GM10248 (cell line): ENCODE measurements at regions not wholly inside any gene's neighbourhood (a gene's known extent, or its start where the extent isn't known, plus 50 kb on each side); places are given as distances from the start of the nearest gene placed in this dataset.

ENCODE experiments used
- CTCF ChIA-PET: fragments of 300-600 bp; sonication (Branson Sonifier 250); formaldehyde crosslinking; extraction: SDS; loops from one replicate; lab custom pipeline; 2021; ENCODE audit warnings: antibody characterized with exemption; lab: Yijun Ruan, JAX
- POLR2A ChIA-PET: fragments of 350-650 bp; sonication (Branson Sonifier 250); formaldehyde crosslinking; extraction: SDS; loops from one replicate; lab custom pipeline; 2020; ENCODE audit warnings: antibody characterized with exemption; lab: Yijun Ruan, JAX
- DNase-seq: peaks from one replicate; pipeline ENCODE4 v3.0.0; 2012; ENCODE audit errors: extremely low spot score
- CTCF ChIP-seq: IDR thresholded peaks from 2 replicates; pipeline ENCODE4 v1.5.1; 2012; ENCODE audit warnings: mild to moderate bottlenecking, low read depth; ENCODE audit errors: extremely low read depth, missing control alignments, control extremely low read depth

- DNase-seq = no peak
- ChIA-PET CTCF (interaction anchor here (0.9 to 6.6 kb wide), 9 partner anchors 9 to 1005 kb away, joined by 3 to 62 read pairs (median 5); no protein-coding TSS in a partner anchor), POLR2A (interaction anchor here (0.5 kb wide), 1 partner anchor 359 kb away, joined by 5 read pairs; no protein-coding TSS in a partner anchor)
- TF ChIP-seq CTCF = no peak
These were observed 156.6 kb downstream of the TM9SF2 start for GRCh38 chr13:99657848-99658260.

DNA sequence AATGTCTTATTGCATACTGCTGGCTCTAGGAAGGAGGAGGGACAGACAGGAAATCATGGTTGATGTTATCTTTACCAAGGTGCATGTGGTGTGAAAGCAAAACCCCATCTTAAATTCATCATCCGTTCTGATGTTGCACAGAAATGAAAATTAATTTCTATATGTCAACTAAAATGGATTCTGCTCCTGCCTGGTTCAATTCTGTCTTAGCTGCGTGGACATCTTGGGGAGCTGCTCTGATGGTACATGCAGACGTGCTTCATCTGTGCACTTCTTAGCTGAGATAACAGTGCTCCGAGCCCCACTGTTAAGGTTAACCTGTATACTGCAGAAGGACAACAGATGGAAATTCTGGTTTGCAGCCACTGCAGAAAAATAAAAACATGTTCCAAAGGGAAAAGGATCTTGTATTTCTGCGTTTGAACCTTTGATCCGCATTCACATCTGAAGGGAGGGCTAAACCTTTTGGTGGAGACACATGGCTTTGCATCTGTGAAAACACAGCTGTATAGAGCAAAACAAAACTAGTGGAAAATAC lies 155.6 kb downstream of the TM9SF2 start:
- ChIA-PET CTCF (interaction anchor here (0.5 to 6.6 kb wide), 46 partner anchors 8 to 1471 kb away, joined by 3 to 62 read pairs (median 4); partner anchors contain the start of gene GGACT), POLR2A (no interaction called here)
- no peak for TF ChIP-seq CTCF
- DNase-seq = no peak

- peak; percentile 75 for DNase-seq
- ChIA-PET CTCF (interaction anchor here (0.5 to 6.6 kb wide), 53 partner anchors 9 to 1472 kb away, joined by 3 to 62 read pairs (median 3); partner anchors contain the start of gene GGACT), POLR2A (no interaction called here)
- peak; percentile 89 for TF ChIP-seq CTCF
These were observed 154.9 kb downstream of the TM9SF2 start for GRCh38 chr13:99656092-99656745.

DNA sequence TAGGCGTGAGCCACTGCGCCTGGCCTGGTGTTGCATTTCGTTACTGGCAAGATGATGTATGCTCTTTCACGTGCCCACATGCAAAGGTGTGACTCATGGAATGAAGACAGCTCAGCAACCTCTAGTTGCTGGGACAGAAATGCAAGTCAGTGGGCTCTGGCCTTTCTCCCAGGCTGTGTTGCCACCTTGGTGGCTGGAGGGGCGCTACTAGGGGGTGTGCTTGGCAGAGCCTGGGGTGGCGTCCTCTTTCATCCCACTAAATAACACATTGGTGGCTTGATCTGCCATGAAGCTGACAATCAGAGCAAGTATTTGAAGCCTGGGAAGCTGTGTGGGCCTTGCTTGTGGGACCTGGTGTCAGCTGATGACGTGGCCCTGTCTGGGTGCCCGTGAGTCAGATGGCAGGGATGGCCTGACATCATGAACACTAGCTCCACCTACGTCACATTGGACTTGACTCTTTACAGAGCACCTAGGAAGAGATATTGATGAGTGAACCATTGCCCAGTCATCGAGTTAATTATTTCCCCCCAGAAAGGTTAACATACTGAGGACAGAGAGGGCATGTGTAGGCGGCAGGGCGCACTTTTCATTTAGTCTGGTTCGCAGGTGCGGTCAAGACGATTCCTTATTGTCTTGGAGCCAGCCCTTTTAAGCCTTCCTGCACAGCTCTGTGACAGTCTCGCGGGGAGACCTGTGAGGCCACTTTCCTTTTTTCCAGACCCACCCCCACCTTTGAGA lies 154.2 kb downstream of the TM9SF2 start:
- peak; percentile 8 for TF ChIP-seq CTCF
- POLR2A ChIA-PET = no interaction called here
- CTCF ChIA-PET = interaction anchor here (0.5 to 6.6 kb wide), 36 partner anchors 8 to 955 kb away, joined by 3 to 62 read pairs (median 3); no protein-coding TSS in a partner anchor
- DNase-seq = no peak

GRCh38 chr13:99654076-99654475 lies 152.8 kb downstream of the TM9SF2 start:
- POLR2A ChIA-PET = no interaction called here
- DNase-seq = no peak
- no peak for TF ChIP-seq CTCF
- CTCF ChIA-PET = interaction anchor here (0.9 to 6.6 kb wide), 5 partner anchors 15 to 1447 kb away, joined by 3 to 62 read pairs (median 8); no protein-coding TSS in a partner anchor

- POLR2A ChIA-PET = no interaction called here
- CTCF ChIA-PET = interaction anchor here (0.9 to 6.6 kb wide), 5 partner anchors 15 to 1448 kb away, joined by 3 to 62 read pairs (median 8); no protein-coding TSS in a partner anchor
- TF ChIP-seq CTCF = no peak
- DNase-seq = no peak
These were observed 152.3 kb downstream of the TM9SF2 start for GRCh38 chr13:99653526-99653925.
